HUDEP-2 (cell line): ENCODE measurements at regions not wholly inside any gene's neighbourhood (a gene's known extent, or its start where the extent isn't known, plus 50 kb on each side); places are given as distances from the start of the nearest gene placed in this dataset.
"Not testable (repeated sequence)": the region's sequence is repeated elsewhere in the genome, so short reads cannot be mapped to it uniquely, and the experiment has no call there.

Experiments used
- DNase-seq, 76 experiments: peaks; one replicate each; lab custom pipeline; 2025; ENCODE audit not compliant: unreplicated experiment in 76 of 76; lab: John Stamatoyannopoulos, UW

GRCh38 chr3:105246536-105246935, 120.2 kb upstream of the ALCAM start:
- DNase-seq: no peak

DNA sequence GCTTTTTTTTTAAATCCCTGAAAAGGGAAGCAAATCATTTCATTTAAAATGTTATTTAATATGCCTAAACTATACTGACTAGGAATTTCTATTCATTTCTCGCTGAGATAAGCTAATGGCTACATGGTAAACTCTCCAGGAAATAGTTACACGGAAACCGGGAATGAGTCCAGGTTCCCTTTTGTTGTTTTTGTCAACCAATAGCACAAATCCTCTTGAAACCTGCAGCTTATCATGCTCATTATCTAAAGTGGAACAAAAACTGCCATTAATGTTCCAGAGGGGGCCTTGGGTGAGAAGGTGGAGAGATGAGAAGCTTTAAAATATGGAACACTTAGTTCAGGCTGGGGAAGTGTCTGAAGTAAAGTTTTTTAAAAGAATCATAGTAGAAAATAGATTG, 113.5 kb upstream of the ALCAM start:
- DNase-seq: no peak

DNA sequence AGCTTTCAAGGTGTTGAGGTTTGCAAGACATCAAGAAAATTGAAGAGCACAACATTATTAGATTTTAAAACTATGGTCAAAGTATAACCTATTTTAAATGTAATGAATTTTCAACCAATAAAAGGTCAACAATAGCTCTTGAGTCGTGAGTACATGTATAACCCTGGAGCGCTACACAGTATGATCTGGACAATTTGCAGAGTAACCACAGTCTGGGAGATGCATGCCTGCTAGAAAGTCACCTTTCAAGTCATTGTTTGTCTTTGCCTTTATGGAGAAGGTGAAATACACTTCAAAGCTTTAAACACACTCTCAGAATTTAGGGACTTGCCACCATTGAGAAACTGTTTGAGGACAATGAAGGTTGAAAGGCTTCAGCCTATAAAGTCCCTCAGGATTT, 112.6 kb upstream of the ALCAM start:
- no peak for DNase-seq

DNA sequence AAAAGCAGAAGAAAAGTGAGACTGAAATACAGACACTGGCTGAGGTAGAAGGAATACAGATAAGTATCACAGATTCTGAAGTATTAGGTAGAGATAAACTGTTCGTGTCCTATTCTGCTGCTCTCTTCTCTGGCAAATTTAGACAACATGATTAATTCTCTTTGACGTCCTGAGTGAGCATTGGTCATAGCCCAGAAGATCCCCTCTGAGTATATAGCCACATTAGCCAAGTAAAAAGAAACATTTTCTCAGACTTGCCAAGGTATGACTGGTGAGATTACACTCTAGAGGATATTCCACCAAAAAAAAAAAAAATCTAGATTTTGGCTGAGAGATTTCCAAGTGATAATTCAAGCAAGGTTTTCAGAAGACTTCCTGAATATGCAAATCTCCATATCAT, 111.4 kb upstream of the ALCAM start:
- no peak for DNase-seq

DNA sequence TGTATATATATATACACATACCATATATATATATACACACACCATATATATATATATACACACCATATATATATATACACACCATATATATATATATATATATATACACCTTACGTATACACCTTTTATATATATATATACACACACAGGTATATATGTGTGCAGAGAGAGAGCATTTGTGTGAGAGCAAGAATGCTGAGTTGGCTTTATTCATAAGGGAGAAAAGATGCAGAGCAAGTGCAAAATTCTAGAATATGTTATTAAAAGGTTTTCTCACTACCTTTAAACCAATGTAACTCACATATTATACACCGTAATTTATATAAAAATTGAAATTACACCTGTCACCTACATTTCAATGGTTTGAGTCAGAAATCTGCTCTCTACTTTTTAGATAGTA, 107.2 kb upstream of the ALCAM start:
- no peak for DNase-seq

GRCh38 chr3:105260385-105260784, 106.3 kb upstream of the ALCAM start:
- no peak for DNase-seq

DNA sequence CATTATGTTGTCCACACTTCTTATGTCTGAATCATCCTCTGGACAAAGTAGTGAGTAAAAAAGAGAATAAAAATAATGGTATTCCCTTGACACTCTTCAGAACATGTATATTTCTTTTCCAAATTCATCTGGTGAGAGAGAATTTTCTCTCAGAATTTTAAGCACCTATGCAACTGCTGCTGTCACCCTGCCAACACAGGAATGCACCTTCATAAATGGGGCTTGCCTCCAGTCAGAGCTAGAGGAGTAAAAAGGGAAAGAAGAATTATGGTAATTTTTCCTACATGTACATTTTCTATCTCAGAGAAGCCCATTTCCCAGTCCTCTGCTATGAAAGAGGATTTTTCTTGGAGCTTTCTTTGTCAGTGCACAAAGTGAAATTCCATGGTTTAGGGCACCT, 92.2 kb upstream of the ALCAM start:
- no peak for DNase-seq

- DNase-seq: no peak
Observed at GRCh38 chr3:105274958-105275357, 91.8 kb upstream of the ALCAM start.

DNA sequence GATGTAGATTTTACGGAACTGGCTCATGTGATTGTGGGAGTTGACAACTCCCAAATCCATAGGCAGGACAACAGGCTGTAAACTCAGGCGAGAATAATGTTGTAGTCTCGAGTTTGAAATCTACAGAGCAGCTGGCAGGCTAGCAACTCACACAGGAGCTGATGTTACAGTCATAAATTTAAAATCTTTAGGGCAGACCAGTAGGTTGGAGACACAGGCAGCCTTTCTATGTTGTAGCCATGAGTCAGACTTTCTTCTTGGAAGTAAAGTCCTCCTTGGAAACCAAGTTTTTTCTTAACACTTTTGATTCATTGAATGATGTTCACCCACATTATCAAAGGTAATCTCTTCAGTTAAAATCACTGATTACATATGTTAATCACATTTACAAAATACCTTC, 89.1 kb upstream of the ALCAM start:
- no peak for DNase-seq

DNA sequence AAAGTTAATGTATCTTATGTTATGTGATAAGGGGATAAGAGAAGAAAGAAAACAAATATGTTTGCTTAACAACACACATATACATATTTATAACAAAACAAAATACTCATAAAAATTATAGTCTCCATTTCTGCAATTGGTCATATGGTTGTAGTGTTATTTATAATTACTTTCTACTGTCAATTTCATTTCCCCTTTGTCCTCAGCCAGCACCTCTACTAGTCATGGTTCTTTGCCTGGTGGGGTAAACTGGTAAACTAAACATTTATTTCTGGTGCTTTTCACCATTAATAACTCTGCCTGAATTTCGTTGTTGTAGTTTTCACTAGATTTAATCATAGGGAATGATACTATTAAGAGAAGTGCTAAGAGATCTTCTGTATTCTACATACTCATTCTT, 88.0 kb upstream of the ALCAM start:
- no peak for DNase-seq

- DNase-seq: no peak
Observed at GRCh38 chr3:105281989-105282388, 84.7 kb upstream of the ALCAM start.

DNA sequence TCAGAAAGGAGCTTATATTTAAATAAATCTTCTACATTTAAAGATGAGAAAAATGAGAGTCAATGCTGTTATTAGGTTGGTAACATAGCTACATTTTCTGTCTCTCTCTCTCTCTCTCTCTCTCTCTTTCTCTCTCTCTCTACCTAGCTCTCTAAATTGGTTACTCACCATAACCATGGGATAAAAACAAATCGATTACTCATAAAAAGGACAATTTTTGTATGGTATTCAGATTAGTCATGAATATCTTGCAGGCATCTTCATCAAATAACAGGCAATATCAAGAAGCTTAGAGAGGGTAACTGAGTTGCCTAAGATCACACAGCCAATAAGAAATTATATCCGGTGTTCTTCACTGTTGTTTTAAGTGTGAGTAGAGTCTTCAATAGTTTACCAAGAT, 81.8 kb upstream of the ALCAM start:
- DNase-seq: no peak

- DNase-seq: no peak
Observed at GRCh38 chr3:105285653-105286241, 81.0 kb upstream of the ALCAM start.

- no peak for DNase-seq
Observed at GRCh38 chr3:105293441-105293840, 73.3 kb upstream of the ALCAM start.

- DNase-seq: not testable (repeated sequence)
Observed at GRCh38 chr3:105296182-105296822, 70.4 kb upstream of the ALCAM start.

DNA sequence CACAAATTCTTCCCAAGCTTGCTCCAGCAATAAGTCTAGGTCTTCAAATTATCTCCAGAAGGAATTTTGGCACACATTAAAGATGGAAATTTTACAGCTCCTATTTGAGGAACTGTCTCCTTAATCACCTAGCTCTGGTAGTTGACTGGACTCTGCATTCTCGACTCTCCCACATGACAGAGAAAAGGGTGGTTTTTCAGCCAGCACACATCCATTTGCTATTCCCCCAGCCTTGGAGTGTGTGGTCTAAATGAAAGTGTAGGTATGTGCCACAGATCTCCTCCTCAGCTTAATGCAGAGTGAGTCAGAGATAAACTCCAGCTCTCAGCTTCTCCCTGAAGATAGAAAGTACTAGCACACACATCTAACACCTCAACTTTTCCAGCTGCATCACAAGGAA, 62.2 kb upstream of the ALCAM start:
- DNase-seq: no peak

DNA sequence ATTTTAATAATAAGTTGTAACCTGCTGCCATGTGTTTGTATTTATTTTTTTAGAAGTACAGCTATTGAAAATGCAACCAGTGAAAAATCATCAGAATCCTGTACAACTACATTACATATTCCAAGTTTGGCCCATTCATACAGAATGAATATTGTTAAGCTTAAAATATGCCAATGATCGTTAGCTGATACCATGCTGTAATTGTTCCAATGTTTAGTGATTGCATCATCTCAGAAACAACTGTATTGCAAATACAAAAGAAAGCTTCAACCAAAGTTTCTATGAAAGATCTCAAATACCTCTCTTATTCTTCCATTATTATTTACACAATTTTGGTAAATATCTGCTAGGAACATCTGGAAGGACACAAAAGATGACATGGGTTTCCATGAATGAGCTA, 51.6 kb upstream of the ALCAM start:
- DNase-seq: no peak

DNA sequence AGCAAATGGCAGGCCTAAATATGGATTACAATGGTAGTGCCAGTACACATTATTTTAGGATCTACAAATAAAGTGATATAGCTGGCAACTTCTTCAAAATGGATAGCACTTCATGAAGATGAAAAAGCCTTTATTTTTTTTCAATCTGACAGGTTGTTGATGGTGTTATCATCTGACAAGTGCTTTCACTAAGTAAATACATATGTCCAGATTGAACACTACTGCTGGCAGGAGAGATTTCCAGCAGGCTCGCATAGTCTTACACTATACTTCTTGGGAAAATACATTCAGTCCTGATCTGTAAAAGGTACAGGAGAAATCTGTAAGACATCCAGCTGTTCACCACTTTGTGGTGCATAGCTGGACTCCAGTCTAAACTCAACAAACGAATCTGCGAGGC, 50.9 kb upstream of the ALCAM start:
- no peak for DNase-seq

GRCh38 chr3:105316331-105316730, 50.4 kb upstream of the ALCAM start:
- DNase-seq: no peak
